GM21381 (cell line): ENCODE measurements at regions not wholly inside any gene's neighbourhood (a gene's known extent, or its start where the extent isn't known, plus 50 kb on each side); places are given as distances from the start of the nearest gene placed in this dataset.
"Not testable (repeated sequence)": the region's sequence is repeated elsewhere in the genome, so short reads cannot be mapped to it uniquely, and the experiment has no call there.

Source experiments
- ATAC-seq: cut with Tn5 transposase; IDR thresholded peaks from one replicate; pipeline ENCODE4 v1.9.1; 2021; ENCODE audit warnings: mild to moderate bottlenecking, moderate library complexity; ENCODE audit not compliant: unreplicated experiment

DNA sequence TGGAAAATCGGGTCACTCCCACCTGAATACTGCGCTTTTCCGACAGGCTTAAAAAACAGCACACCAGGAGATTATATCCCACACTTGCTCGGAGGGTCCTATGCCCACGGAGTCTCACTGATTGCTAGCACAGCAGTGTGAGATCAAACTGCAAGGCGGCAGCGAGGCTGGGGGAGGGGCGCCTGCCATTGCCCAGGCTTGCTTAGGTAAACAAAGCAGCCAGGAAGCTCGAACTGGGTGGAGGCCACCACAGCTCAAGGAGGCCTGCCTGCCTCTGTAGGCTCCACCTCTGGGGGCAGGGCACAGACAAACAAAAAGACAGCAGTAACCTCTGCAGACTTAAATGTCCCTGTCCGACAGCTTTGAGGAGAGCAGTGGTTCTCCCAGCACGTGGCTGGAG is 778.7 kb upstream of the HS3ST5 start:
- not testable (repeated sequence) for ATAC-seq

GRCh38 chr6:115120391-115120790 is 777.6 kb upstream of the HS3ST5 start:
- no peak for ATAC-seq

DNA sequence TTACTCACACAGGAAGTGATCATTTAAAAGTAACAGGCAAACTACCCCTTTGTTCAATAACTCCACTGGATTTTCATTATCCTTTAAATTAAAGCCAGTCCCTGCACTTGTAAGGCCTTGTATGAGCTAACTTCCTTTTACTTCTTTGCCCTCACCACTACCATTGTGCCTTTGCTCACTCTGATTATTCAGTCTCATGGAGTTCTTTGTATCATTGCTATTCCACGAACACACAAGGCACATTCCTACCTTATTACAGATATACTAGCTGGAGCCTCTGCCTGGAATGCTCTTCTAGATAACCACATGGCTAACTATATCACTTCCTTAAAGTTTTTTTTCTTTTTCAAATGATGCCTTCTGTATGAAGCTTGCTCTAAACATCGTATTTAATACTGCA is 748.6 kb upstream of the HS3ST5 start:
- ATAC-seq: no peak

- no peak for ATAC-seq
Measured at GRCh38 chr6:115078555-115078954, 735.7 kb upstream of the HS3ST5 start.

DNA sequence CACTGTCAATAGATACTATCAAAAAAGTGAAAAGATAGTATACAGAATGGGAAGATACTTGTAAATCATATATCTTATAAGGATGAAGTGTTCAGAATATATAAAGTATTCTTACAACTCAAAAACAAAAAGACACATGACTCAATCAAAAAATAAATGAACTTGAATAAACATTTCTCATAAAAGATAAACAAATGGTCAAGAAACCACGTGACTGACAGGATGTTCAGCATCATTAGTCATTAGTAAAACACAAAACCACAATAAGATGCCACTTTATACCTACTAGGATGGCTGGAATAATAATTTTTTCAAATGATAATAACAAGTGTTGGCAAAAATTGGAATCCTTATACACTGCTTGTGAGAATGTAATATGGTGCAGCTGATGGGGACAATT is 729.1 kb upstream of the HS3ST5 start:
- no peak for ATAC-seq

DNA sequence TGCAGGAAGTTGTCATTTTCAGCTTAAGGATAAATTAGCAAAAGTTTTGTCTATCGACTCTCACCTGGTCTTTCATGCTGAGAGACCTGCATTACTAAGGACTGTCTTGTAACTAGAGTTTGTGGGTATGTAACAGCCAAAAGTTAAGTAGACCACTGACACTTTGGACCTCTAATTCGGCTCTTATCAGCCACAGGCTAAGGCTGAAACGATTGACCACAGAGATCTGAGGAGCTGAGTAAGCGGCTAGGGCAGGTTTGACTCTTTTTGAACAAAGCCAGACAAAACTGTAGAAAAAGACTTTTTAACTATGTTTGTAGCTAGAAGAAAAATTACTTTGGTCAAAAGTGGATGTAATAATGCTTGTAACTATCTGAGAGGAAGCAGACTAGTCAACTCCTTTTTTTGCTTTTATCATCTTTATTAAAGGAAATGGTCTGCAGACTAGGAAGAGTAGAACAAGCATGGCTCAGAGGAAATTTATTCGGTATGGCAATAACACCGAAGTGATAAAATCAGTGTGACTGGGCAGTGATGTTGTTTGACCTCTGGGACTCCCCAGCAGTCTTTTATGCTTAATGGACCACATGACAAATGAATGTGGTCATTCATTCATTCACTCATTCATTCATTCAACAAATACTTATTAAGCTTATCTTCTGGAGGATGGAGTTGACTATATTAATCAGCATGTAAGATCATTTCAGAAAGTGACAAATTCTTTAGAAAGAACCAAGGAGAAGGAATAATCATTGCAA is 725.0 kb upstream of the HS3ST5 start:
- no peak for ATAC-seq

GRCh38 chr6:115064680-115065079 is 721.9 kb upstream of the HS3ST5 start:
- ATAC-seq: no peak

GRCh38 chr6:115060581-115060980 is 717.8 kb upstream of the HS3ST5 start:
- no peak for ATAC-seq

GRCh38 chr6:115058414-115059211 is 715.8 kb upstream of the HS3ST5 start:
- no peak for ATAC-seq

DNA sequence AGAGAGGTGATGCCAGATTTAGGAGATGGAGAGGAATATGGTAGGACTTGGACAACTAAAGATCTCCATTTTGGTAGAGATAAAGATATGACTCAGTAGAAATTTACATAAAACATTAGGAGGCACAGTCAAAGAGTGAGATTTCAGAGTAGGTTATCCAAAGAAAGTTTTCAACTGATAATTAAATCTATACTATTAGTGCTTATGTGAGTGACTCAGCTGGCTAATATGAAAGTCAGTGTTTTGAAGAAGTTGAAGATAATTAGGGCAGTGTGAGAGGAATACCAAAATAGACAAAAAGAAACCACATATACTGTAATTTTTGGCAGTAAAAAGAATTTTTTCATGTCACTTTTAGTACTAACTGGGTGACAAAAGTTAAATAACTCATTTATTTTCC is 712.8 kb upstream of the HS3ST5 start:
- no peak for ATAC-seq

- ATAC-seq: not testable (repeated sequence)
Measured at GRCh38 chr6:115054242-115054641, 711.4 kb upstream of the HS3ST5 start.

- ATAC-seq: no peak
Measured at GRCh38 chr6:115053169-115053860, 710.5 kb upstream of the HS3ST5 start.

- ATAC-seq: no peak
Measured at GRCh38 chr6:115016593-115016992, 673.8 kb upstream of the HS3ST5 start.

DNA sequence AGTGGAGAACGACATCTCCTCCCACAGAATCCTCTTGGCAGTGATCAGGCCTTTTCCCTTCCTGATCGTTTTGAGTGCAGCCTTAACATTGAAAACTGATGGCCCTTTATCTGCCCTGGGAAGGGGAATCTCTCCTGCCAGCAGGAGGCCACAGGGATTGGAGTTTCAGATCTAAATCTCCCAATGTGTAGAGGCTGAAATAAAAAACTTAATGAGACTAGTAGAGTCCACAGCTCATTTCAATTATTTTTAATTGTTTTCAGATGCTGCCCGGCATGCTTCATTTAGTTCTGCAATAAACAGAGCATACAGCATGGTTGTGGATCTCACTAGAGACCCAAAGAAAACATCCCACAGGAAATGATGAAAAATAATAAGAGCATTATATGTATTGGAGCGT is 662.2 kb upstream of the HS3ST5 start:
- no peak for ATAC-seq

GRCh38 chr6:115004204-115004603 is 661.4 kb upstream of the HS3ST5 start:
- no peak for ATAC-seq

- no peak for ATAC-seq
Measured at GRCh38 chr6:115001731-115002350, 659.0 kb upstream of the HS3ST5 start.

DNA sequence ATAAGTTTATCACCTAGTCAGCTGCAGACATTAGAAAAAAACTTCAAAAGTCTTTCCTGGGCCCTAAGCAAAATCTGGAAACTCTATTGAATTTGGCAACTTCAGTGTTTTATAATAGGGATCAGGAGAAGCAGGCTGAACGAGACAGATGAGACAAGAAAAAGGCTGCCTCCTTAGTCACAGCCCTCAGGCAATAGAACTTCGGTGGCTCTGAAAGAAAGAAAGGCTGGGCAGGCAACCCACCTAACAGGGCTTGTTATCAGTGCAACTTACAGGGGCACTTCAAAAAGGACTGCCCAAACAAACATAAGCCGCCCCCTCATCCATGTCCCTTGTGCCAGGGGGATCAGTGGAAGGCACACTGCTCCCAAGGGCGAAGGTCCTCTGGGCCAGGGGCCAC is 657.9 kb upstream of the HS3ST5 start:
- no peak for ATAC-seq

- no peak for ATAC-seq
Measured at GRCh38 chr6:114998492-114998891, 655.7 kb upstream of the HS3ST5 start.

DNA sequence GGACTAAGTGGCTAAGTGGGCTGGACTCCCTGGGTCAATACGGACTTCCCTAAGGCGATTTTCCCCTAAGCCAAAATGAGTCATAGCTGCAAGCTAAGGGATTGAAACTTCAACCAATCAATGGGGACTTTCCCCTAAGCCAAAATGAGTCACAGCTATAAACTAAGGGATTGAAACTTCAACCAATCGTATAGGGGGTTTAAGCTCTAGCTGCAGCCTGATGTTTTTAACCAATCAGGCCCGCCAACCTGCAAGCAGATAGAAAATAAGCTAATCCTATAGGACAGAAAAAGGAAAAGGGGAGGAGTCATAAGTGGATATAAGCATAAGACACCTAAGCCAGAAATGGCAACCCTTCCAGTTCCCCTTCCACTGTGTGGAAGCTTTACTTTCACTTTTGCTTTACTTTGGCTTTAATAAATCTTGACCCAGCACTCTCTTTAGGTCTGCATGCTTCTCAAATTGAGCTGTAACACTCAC is 655.0 kb upstream of the HS3ST5 start:
- peak; percentile 70 for ATAC-seq

GRCh38 chr6:114995526-114995925 is 652.7 kb upstream of the HS3ST5 start:
- no peak for ATAC-seq
